GM12878 (cell line): ENCODE measurements at regions not wholly inside any gene's neighbourhood (a gene's known extent, or its start where the extent isn't known, plus 50 kb on each side); places are given as distances from the start of the nearest gene placed in this dataset.

ENCODE experiments used
- CHD2 ChIP-seq: IDR thresholded peaks from 2 replicates; pipeline ENCODE4 v1.6.1; 2011; ENCODE audit warnings: low read depth, low read length, improper control_type of control experiment, borderline replicate concordance
- EP300 ChIP-seq, 2 experiments: fragments of 150-350 bp in 1 of 2; IDR thresholded peaks; 2 replicates each; pipeline ENCODE4 v1.6.1; 2011 to 2012; ENCODE audit warnings: low read depth in 2 of 2, low read length in 2 of 2, borderline replicate concordance in 1 of 2, improper control_type of control experiment in 1 of 2, inconsistent platforms in 1 of 2; ENCODE audit not compliant: control insufficient read depth in 1 of 2

- TF ChIP-seq EP300 (IDR thresholded peaks at IDR 0.05; ENCODE audit: borderline replicate concordance in 1 of 2, control insufficient read depth in 1 of 2, low read depth in 2 of 2, low read length in 2 of 2) (no peak), CHD2 (no peak)
Observed at GRCh38 chr5:38131686-38132085, 126.7 kb upstream of the EGFLAM start.
